Activated naive CD4-positive, alpha-beta T cell treated with anti-CD3 and anti-CD28 coated beads, Interleukin-2, amount 50 U/mL, for 24 hours (primary cell): ENCODE measurements at regions not wholly inside any gene's neighbourhood (a gene's known extent, or its start where the extent isn't known, plus 50 kb on each side); places are given as distances from the start of the nearest gene placed in this dataset.
"Not testable (repeated sequence)": the region's sequence is repeated elsewhere in the genome, so short reads cannot be mapped to it uniquely, and the experiment has no call there.

Experiments
- H3K27ac Mint-ChIP-seq: one replicate; pipeline ENCODE4 v1.8.0; 2021; ENCODE audit warnings: mild to moderate bottlenecking, mixed read lengths
- H3K27me3 Mint-ChIP-seq: one replicate; pipeline ENCODE4 v1.8.0; 2021; ENCODE audit warnings: mixed read lengths
- H3K36me3 Mint-ChIP-seq: one replicate; pipeline ENCODE4 v1.8.0; 2021; ENCODE audit warnings: mixed read lengths
- H3K4me1 Mint-ChIP-seq: one replicate; pipeline ENCODE4 v1.8.0; 2021; ENCODE audit warnings: mixed read lengths
- H3K4me3 Mint-ChIP-seq: one replicate; pipeline ENCODE4 v1.8.0; 2021; ENCODE audit warnings: mild to moderate bottlenecking, mixed read lengths
- H3K9me3 Mint-ChIP-seq: one replicate; pipeline ENCODE4 v1.8.0; 2021; ENCODE audit warnings: mixed read lengths

DNA sequence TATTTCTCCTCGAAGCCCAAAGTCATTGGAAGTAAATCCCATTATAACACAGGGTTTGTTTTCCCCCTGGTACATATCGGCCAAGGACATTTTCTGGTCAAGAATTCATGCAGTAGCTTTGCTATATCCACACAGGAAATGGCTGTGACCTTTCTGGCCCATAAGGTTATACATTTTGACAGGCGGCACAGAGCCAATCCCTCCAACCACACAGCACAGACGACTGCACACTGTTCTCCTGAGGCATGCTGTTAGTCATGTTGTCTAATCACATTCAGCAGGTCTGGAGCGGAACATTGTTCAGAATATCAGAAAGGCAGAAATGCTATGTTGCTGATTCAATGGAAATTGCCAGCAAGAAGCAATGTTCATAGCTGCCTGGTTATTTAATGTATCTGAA, 742.3 kb upstream of the SLC8A1 start:
- Mint-ChIP-seq H3K27ac (no peak overlapping the region), H3K9me3 (no peaks in the 10 kb centered on the region), H3K4me3 (no peak overlapping the region), H3K4me1 (no peaks in the 10 kb centered on the region), H3K36me3 (no peaks in the 10 kb centered on the region), H3K27me3 (no peaks in the 10 kb centered on the region)

- H3K36me3 Mint-ChIP-seq: no peaks in the 10 kb centered on the region
- no peak overlapping the region for H3K4me3 Mint-ChIP-seq
- no peak overlapping the region for H3K27ac Mint-ChIP-seq
- H3K27me3 Mint-ChIP-seq: no peaks in the 10 kb centered on the region
- peaks cover 5% of the 10 kb centered on the region for H3K9me3 Mint-ChIP-seq
- no peaks in the 10 kb centered on the region for H3K4me1 Mint-ChIP-seq
Observed at GRCh38 chr2:41197781-41198180, 745.9 kb upstream of the SLC8A1 start.

DNA sequence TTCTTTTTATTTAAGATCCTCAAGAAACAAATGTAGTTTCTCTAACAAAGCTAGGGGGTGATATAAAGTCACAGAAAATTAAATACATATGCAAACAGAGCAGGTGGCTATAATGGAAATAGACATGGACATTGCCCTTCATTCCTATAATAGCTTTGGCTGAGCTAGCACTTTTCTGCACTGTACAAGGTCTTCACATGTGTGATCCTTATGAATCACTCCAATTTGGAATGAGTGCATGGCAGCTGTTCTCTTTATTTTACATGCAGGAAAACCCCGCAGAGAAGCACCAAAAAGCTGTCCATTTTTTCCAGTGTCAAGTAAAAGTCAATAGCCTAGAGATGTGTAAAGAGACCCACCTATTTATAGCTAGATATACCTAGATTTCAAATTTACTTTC, 747.4 kb upstream of the SLC8A1 start:
- Mint-ChIP-seq H3K9me3 (peaks cover 5% of the 10 kb centered on the region), H3K4me3 (no peak overlapping the region), H3K36me3 (no peaks in the 10 kb centered on the region), H3K27ac (no peak overlapping the region), H3K4me1 (no peaks in the 10 kb centered on the region), H3K27me3 (no peaks in the 10 kb centered on the region)

- Mint-ChIP-seq H3K36me3 (no peaks in the 10 kb centered on the region), H3K9me3 (peaks cover 10% of the 10 kb centered on the region), H3K4me3 (no peak overlapping the region), H3K4me1 (no peaks in the 10 kb centered on the region), H3K27me3 (no peaks in the 10 kb centered on the region), H3K27ac (no peak overlapping the region)
Observed at GRCh38 chr2:41204315-41204714, 752.4 kb upstream of the SLC8A1 start.

DNA sequence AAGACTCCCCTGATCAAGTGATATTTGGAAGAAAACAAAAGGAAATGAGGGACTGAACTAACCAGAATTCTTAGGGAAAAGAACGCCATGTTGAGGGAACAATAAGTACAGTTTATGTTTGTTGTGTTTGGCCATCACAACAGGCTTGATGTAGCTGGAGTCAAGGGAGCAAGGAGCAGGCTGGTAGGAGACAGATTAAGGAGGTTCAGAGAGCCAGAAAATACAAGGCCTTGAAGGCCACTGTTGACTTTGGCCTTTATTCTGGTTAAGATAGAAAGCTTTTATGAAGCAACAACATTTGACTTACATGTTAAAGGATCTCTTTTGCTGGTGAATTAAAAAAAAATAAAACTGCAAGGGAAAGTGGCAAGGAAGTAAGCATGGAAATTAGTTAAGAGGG, 754.1 kb upstream of the SLC8A1 start:
- H3K27me3 Mint-ChIP-seq: no peaks in the 10 kb centered on the region
- no peaks in the 10 kb centered on the region for H3K4me1 Mint-ChIP-seq
- H3K36me3 Mint-ChIP-seq: no peaks in the 10 kb centered on the region
- H3K4me3 Mint-ChIP-seq: no peak overlapping the region
- peaks cover 10% of the 10 kb centered on the region for H3K9me3 Mint-ChIP-seq
- H3K27ac Mint-ChIP-seq: no peak overlapping the region

- H3K9me3 Mint-ChIP-seq: peaks cover 6% of the 10 kb centered on the region
- H3K4me3 Mint-ChIP-seq: no peak overlapping the region
- H3K4me1 Mint-ChIP-seq: no peaks in the 10 kb centered on the region
- no peaks in the 10 kb centered on the region for H3K36me3 Mint-ChIP-seq
- no peak overlapping the region for H3K27ac Mint-ChIP-seq
- H3K27me3 Mint-ChIP-seq: no peaks in the 10 kb centered on the region
Observed at GRCh38 chr2:41207578-41207977, 755.7 kb upstream of the SLC8A1 start.

DNA sequence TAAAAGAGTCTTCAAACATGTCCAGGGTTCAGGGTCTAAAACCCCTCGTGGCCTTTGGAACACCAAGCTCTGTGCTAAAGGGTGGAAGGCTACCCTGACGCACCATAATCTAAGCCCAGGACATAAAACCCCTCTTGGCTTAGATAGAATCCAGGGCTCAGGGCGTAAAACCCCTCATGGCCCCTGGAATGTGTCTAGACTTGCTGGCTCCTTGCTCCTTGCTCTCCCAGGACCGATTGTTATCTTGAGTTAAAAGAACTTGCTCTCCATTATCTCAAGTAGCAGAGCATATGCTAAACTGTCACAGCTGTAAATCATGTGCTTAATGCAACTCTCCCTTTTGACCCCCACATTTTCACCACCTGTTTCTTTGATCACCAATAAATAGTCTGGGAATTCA, 758.1 kb upstream of the SLC8A1 start:
- H3K4me3 Mint-ChIP-seq, H3K9me3 Mint-ChIP-seq, H3K4me1 Mint-ChIP-seq, H3K36me3 Mint-ChIP-seq, H3K27ac Mint-ChIP-seq, H3K27me3 Mint-ChIP-seq: not testable (repeated sequence)

DNA sequence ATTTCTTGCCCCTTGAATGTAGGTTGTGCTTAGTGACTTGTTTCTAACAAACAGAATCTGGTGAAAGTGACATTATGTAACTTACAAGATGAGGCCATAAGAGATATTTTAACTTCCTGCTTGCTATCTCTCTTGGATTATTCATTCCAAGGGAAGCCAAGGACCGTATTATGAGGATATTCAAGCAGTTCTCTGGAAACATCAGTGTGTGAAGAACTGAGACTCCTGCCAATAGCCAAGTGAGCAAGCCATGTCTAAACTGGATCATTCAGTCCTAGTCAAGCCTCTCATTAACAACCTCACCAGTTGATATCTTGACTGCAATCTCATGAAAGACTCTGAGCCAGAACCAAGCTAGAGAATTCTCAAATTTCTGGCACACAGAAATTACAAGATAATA, 765.1 kb upstream of the SLC8A1 start:
- H3K9me3 Mint-ChIP-seq: no peaks in the 10 kb centered on the region
- no peak overlapping the region for H3K27ac Mint-ChIP-seq
- no peaks in the 10 kb centered on the region for H3K36me3 Mint-ChIP-seq
- no peak overlapping the region for H3K4me3 Mint-ChIP-seq
- no peaks in the 10 kb centered on the region for H3K27me3 Mint-ChIP-seq
- no peaks in the 10 kb centered on the region for H3K4me1 Mint-ChIP-seq

DNA sequence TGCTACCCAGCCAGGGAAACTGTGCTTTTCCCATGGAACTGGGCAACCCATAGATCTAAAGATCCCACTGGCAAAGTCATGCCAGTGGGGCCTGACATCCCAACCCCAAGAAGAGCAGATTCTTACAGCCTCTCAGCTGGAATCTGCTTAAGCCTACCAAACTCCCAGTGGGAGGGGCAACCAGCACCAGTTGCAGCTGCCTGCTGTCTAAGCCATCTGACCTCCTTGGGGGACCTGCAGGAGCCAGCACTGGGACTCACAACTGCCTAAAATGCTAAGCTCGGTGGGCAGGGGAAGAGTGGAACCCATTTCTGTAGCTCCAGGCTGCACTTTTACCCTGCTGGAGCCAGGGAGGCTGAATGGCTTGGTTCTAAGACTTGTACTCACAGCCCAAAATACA, 770.7 kb upstream of the SLC8A1 start:
- Mint-ChIP-seq H3K4me3 (no peak overlapping the region), H3K27ac (no peak overlapping the region), H3K9me3 (no peaks in the 10 kb centered on the region)

GRCh38 chr2:41234093-41234492, 782.2 kb upstream of the SLC8A1 start:
- Mint-ChIP-seq H3K4me3 (no peak overlapping the region), H3K27ac (no peak overlapping the region), H3K4me1 (no peaks in the 10 kb centered on the region), H3K36me3 (no peaks in the 10 kb centered on the region), H3K9me3 (peaks cover 20% of the 10 kb centered on the region), H3K27me3 (no peaks in the 10 kb centered on the region)

More for the DNA sequence above, 770.7 kb upstream of the SLC8A1 start:
- Mint-ChIP-seq H3K27me3 (no peaks in the 10 kb centered on the region), H3K36me3 (no peaks in the 10 kb centered on the region), H3K4me1 (no peaks in the 10 kb centered on the region)

- no peaks in the 10 kb centered on the region for H3K4me1 Mint-ChIP-seq
- H3K27ac Mint-ChIP-seq: no peak overlapping the region
- peaks cover 18% of the 10 kb centered on the region for H3K9me3 Mint-ChIP-seq
Observed at GRCh38 chr2:41241325-41242000, 789.6 kb upstream of the SLC8A1 start.

DNA sequence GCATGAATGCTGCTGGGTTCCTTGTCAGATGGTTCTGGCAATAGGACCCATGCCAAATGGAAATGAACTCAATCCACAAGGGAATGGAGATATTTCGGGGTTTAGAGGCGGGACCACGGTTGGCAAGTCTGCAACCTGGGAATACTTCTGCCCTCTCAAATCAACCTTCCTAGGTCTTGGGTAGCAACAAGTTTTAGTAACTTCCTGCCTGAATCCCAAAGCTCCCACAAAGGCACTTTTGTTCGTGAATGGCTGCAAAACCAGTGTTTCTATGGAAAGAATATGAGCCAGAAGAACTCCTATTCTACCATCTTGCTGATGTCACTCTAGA, 790.1 kb upstream of the SLC8A1 start:
- peaks cover 18% of the 10 kb centered on the region for H3K9me3 Mint-ChIP-seq
- no peaks in the 10 kb centered on the region for H3K4me1 Mint-ChIP-seq
- H3K4me3 Mint-ChIP-seq: no peak overlapping the region
- H3K27me3 Mint-ChIP-seq: peaks cover 2% of the 10 kb centered on the region
- peaks cover 1% of the 10 kb centered on the region for H3K36me3 Mint-ChIP-seq
- no peak overlapping the region for H3K27ac Mint-ChIP-seq

More at GRCh38 chr2:41241325-41242000, 789.6 kb upstream of the SLC8A1 start:
- Mint-ChIP-seq H3K27me3 (peaks cover 2% of the 10 kb centered on the region), H3K36me3 (peaks cover 1% of the 10 kb centered on the region), H3K4me3 (no peak overlapping the region)

- Mint-ChIP-seq H3K36me3 (no peaks in the 10 kb centered on the region), H3K27me3 (no peaks in the 10 kb centered on the region), H3K4me3 (no peak overlapping the region), H3K9me3 (no peaks in the 10 kb centered on the region), H3K4me1 (no peaks in the 10 kb centered on the region), H3K27ac (no peak overlapping the region)
Observed at GRCh38 chr2:41267929-41268659, 779.7 kb upstream of the PKDCC start.

GRCh38 chr2:41283079-41283775, 764.6 kb upstream of the PKDCC start:
- no peaks in the 10 kb centered on the region for H3K9me3 Mint-ChIP-seq
- H3K27ac Mint-ChIP-seq: no peak overlapping the region
- no peaks in the 10 kb centered on the region for H3K27me3 Mint-ChIP-seq
- H3K36me3 Mint-ChIP-seq: no peaks in the 10 kb centered on the region
- H3K4me3 Mint-ChIP-seq: no peak overlapping the region
- no peaks in the 10 kb centered on the region for H3K4me1 Mint-ChIP-seq

DNA sequence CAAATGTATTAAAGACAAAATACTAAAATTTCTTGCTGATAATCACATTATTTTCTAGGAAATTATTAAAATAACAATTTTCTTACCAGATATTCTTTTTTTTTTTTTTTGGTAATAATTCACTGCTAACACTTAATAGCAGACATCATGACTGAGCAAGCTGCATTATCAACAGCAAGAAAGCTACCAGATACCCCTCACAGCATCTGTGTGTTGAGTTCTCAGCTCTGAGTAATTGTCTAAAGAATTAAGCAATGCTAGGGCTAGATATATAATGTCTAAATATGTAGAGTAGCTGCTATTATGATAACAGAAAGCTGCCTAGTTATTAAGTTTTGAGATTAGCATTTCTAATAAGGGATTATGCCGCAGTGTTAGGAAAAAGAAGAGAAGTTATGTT, 754.3 kb upstream of the PKDCC start:
- H3K4me1 Mint-ChIP-seq: no peaks in the 10 kb centered on the region
- no peak overlapping the region for H3K4me3 Mint-ChIP-seq
- H3K27ac Mint-ChIP-seq: no peak overlapping the region
- no peaks in the 10 kb centered on the region for H3K36me3 Mint-ChIP-seq
- H3K9me3 Mint-ChIP-seq: no peaks in the 10 kb centered on the region
- no peaks in the 10 kb centered on the region for H3K27me3 Mint-ChIP-seq

GRCh38 chr2:41294331-41294730, 753.5 kb upstream of the PKDCC start:
- H3K9me3 Mint-ChIP-seq: no peaks in the 10 kb centered on the region
- no peaks in the 10 kb centered on the region for H3K4me1 Mint-ChIP-seq
- no peaks in the 10 kb centered on the region for H3K36me3 Mint-ChIP-seq
- no peak overlapping the region for H3K4me3 Mint-ChIP-seq
- no peak overlapping the region for H3K27ac Mint-ChIP-seq
- H3K27me3 Mint-ChIP-seq: no peaks in the 10 kb centered on the region
